GM20431 (cell line): ENCODE measurements at regions not wholly inside any gene's neighbourhood (a gene's known extent, or its start where the extent isn't known, plus 50 kb on each side); places are given as distances from the start of the nearest gene placed in this dataset.

Experiments used
- in situ Hi-C: fragments of 300-500 bp; cut with MseI, MboI; formaldehyde crosslinking; loops from one replicate; pipeline ENCODE4 v1.15.0; 2020; ENCODE audit warnings: low sequenced_read_pairs; ENCODE audit not compliant: unreplicated experiment

DNA sequence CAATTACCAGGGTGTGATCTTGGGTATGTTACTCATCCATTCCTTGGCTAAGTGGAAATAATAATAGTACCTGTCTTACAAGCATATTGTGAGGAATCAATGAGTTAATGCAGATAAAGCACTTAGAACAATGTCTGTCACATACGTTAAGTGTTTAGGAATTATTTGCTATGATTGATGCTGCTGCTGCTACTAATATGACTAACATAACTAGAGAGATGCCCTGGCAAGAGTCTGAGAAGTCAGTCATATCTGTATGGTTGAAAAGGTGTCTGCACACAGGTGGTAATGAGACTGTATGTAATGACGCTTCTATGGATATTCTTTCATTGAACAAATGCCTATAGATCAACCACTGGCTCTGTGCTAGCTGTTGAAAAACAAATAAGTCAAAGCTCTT is 100.1 kb upstream of the PCGF5 start:
- in situ Hi-C loops: no loop called here

DNA sequence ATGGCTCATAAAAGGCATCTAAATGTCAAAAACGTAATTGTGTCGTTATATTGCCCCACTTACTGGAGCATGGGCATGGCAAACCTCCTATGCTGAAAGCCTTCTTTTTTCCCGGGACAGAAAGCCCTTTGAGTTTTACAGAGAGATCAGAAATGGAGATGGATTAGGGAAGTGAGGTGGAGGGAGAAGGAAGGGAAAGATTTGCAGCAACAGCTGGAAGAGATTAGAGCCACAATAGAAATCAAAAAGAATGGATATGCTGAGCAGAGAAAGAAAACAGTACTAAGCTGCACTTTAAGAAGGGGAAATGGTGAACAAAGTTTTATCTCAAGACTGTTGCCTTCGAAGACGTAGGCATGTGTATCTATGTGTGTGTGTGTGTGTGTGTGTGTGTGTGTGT is 97.2 kb upstream of the PCGF5 start:
- in situ Hi-C loops: no loop called here

DNA sequence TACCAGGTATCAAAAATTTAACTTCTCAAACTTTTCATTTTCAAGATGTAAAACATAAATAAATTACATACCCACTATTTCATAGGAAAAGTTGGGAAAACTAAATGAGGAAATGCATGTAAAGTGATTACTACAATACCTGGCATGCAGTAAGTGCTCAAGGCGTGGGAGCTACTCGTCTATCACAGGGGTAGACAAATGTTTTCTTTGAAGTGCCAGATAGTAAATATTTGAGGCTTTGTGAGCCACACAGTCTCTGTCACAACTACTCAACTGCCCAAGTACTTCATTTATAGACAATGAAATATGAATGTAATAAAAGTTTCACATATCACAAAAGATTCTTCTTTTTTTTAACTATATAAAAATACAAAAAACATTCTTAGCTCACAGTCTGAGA is 96.4 kb upstream of the PCGF5 start:
- in situ Hi-C loops: no loop called here

DNA sequence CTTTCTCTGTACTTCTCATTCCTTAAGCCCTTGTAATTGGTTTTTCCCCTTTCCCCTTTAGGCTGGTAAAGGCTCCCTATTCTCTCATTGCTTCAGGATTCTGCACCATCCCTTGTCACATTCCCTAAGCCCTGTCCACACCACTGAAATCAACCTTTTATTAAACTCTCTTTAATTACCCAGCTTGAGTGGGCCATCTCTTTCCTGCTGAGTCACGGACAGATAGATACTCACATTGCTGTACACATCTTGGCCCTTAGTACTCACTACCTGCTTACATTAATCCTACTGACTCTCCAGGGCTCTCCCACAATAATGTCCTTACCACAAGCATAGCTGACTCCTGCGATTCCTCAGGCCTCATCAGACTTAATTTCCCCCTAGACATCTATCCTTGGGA is 94.0 kb upstream of the PCGF5 start:
- in situ Hi-C loops: no loop called here

DNA sequence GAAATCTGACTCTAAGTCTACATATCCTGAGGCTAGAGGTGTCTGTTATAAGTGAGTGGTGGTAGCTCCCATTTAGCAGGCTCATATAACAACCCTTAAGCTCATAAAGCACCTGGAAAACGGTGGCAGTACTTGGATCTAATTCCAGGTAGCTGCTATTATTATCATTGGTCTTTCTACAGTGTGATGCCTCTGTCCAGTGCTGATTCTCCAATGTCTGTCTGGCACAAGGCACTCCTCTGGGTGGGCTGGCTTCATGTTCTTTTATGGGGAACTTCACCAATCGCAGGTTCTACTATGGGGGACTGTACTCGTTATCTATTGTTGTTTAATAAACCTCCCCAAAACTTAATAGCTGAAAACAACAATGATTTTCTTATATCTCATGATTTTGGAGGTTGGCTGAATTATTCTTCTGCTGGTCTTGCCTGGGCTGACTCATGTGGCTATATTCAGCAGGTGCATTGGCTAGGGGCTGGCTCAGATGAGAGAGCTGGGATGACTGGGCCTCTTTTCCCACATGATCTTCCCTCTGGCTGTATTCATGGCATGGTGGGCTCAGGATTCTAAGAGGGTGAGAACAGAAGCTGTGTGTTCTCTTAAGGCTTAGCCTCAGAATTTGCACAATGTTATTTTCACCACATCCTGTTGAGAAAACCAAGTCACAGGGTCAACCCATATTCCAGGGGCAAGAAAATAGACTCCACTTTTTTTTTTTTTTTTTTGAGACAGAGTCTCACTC is 93.0 kb upstream of the PCGF5 start:
- in situ Hi-C loops: no loop called here

DNA sequence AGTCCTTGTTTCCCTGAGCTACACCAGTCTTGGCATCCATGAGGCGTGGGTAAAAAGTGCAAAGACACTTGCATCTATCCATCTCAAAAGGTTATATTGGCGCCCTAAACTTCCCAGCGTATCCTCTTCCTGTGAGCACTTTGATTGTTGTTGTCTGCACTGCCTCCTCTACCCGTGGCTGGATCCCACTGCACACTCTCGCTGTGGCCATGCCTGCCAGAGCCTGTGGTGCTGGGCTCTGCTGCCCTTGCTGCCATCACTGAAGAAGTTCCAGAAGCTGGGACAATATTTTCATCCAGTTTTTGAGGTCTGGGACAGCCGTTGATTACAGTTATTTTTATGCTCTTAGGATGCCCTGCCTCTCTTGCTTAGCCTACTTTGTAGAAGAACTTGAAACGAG is 85.3 kb upstream of the PCGF5 start:
- in situ Hi-C loops: no loop called here

DNA sequence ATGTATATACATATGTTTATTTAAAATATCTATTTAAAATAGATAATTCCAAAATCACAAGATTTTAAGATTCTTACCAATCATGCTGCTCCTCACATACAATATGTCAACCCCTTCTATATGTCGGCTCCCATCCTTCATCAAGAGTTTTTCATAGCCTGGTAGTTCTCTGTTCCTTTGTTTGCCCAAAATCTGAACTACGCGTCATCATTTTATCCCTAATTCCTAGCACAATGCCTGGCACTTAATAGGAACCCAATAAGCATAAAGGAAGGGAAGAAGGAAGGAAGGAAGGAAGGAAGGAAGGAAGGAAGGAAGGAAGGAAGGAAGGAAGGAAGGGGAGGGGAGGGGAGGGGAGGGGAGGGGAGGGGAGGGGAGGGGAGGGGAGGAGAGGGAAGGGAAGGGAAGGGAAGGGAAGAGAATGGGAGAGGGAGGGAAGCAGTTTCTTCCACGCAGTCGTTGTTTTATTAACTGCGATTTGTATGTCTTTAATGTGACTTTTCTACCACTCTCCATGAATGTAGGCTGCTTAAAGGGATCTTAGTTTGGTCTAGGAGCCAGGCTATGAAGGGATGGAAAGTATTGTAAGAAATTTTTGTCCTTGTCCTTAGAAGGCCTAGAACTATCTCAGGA is 83.3 kb upstream of the PCGF5 start:
- in situ Hi-C loops: no loop called here

DNA sequence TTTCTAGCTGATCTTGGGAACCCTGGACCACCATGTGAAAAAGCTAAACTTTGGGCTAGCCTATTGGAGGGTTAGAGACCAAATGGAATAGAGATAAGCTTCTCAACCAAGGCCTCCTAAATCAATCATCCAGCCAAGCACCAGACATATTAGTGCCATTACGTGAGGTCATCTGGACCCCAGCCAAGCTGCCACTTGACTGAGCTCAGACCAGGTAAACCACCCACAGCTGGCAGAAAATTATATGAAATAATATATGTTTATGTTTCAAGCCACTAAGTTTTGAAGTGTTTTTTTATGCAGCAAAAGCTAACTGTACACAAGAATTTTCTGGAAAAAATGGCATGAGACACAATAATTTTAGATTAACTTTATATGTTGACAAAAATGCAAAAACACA is 82.6 kb upstream of the PCGF5 start:
- in situ Hi-C loops: no loop called here

DNA sequence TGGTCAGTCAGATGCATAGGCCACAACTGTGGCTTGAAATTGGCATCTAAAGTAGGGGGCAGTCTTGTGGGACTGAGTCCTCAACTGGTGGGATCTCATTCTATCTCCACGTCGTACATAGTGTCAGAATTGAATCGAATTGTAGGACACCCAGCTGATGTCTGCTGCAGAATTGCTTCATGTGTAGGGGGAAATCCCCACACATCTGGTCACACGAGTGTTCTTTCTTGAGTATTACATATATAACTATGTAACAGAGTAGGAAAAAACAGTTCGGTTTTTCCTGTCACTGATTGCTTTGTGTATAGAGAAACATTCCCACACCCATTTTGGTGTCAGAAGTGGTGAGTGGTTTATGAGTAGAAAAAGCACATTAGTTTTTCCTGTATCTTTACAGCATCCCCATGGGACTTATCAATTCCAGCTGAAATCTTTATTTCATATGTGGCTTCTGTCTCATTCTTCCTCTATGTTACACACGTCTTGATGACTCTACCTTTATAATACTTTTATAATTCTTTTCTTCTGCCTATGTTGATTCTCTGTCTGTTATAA is 79.4 kb upstream of the PCGF5 start:
- in situ Hi-C loops: no loop called here

DNA sequence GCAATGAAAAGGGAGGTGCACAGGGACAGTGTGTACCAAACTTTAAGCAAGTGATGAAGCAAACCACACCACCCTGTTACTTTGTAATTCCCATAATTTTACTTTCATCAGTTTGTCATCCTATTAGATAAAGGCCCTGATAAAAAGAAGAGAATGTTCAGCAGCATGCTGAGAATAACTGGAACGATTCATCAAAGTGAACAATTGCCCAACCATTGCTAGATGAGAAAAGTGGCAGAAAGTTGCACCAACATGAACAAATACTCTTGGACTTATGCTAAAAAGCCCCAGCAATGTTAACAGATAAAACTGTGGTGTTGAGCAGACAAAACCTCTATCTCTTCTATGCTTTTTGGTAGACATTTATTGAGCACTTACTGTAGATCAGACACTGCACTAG is 75.5 kb upstream of the PCGF5 start:
- in situ Hi-C loops: no loop called here

DNA sequence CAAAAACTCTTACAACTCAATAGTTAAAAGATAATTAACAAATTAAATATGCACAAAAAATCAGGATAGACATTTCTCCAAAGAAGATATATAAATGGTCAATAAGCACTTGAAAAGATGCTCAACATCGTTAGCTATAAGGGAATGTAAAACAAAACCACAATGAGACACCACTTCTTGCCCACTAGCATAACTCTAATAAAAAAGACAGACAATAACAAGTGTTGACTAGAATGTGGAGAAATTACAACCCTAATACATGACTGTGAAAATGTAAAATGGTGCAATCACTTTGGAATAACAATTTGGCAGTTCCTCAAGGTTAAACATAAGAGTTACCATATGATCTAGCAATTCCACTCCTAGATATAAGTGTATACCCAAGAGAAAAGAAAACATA is 74.3 kb upstream of the PCGF5 start:
- in situ Hi-C loops: no loop called here

DNA sequence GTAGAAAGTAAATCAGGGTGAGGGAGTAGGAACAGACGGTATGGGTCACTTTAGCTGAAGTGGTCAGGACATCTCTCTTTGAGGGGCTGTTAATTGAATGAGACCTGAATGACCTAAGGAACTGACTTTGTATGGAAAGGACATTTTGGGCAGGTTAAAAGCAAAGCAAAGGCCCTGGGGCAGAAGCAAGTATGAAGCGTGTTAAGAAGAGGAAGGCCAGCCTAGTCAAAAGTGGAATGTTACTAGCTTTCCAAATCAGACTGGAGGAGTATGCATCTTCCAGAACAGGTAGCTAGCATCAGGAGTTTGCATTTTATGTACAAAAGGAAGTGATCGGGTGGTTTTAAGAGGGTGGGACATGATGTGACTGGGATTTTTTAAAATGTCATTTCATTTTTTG is 70.9 kb upstream of the PCGF5 start:
- in situ Hi-C loops: no loop called here

DNA sequence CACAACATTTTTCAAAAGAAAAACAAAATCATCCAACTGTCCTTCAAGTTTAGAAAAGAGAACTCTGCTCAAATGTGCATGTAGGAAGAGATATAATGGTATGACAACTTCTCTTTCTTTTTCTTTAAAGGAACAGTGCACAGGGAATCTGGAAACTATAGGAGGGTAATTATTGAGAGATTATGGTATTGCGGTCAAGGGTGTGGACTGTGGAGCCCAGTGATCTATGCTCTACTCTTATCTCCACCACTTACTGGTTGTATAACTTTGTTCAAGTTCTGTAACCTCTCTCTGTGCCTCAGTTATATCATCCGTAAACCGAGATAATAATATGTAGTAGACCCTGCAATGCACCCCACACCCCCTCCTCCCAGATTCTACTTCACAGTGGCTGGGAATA is 69.8 kb upstream of the PCGF5 start:
- in situ Hi-C loops: no loop called here

DNA sequence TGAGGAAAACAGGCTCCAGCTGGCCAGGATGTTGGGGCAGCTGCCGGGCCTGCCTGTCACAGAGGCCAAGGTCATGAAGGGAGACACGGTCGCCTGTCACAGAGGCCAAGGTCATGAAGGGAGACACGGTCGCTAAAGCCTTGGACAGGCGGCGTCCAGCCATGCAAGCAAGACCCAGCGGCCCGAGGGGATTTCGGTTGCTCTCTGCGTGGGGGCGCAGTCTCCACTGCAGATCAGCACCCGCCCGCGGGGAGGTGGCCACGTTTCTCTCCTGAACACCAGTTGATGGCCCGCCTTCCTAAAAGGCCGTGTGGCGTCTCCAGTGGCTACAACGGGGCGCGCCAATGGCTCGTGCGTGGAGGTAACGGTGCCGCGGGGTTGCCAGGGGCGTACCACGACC is 67.0 kb upstream of the PCGF5 start:
- in situ Hi-C loops: no loop called here

DNA sequence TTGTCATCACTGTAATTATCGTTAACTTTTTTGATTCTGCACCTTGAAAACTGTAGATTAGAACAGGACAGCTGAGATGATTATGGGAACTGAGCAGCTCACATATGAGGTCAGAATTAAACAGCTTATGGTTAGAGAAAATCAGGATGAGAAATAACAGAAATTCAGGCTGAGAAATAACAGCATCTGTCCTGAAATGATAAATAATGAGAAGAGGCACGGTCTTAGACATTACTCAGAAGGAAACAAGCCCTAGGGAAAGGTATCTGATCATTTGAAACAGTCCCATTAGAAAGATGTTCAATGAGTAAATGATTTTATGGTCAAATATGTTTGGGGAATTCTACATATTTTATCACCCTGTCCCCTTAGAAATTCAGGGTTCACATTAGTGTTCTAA is 65.6 kb upstream of the PCGF5 start:
- in situ Hi-C loops: no loop called here

DNA sequence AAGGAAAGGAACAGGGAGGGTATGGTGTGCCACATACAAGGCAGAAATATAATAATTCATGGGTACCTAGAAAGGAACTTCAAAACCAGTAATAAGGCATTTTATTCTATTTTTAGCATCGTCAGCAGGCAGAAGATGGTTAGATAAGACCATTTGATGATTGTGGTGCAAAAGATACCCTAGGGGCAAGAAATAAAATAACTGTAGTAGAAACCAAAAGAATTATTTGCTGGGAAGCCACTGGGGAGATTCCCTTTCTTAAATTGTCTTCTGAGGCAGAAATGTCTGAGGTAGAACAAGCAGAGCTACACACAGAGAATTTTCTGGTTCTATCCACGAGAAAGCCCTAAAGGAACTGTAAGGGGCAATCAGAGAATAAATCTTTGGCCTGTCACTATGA is 64.3 kb upstream of the PCGF5 start:
- in situ Hi-C loops: no loop called here

DNA sequence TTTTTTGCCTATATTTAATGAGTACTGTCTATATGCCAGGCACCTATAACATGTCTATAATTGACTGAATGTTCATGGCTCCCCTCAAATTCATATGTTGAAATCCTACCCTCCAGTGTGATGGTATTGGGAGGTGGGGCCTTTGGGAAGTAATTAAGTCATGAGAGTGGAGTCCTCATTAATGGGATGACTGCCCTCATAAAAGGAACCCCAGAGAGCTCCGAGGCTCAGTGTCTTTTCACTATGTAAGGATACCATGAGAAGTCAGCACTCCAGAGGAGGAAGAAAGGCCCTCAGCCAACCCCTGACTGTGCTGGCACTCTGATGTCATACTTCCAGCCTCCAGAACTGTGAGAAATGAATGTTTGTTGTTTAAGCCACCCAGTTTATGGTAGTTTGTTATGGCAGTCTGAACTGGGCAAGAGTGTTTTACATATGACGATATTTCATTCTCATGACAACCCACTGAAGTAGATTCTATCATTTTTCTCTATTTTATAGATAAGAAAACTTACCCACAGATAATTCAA is 61.1 kb upstream of the PCGF5 start:
- in situ Hi-C loops: no loop called here

DNA sequence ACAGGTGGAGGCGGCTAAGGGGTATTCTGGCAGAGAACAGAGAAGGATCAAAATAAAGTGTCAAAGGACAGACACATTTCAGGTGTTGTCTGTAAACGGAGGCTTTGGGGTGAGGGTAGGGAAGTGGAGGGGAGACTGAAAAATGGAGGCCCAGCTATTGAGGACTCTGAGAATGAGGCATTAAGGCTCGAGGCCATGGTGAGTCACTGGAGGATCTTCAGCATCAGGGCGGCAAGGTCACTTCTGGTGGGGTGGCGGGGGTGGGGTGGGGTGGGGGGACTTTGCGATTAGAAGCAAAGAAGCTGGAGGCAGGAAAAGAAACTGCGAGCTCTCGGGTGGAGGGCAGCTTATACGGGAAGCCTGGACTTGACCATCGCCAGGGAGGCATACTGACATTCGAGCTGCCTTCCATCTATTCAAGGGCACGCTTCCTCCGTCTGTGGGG is 58.4 kb upstream of the PCGF5 start:
- in situ Hi-C loops: no loop called here

DNA sequence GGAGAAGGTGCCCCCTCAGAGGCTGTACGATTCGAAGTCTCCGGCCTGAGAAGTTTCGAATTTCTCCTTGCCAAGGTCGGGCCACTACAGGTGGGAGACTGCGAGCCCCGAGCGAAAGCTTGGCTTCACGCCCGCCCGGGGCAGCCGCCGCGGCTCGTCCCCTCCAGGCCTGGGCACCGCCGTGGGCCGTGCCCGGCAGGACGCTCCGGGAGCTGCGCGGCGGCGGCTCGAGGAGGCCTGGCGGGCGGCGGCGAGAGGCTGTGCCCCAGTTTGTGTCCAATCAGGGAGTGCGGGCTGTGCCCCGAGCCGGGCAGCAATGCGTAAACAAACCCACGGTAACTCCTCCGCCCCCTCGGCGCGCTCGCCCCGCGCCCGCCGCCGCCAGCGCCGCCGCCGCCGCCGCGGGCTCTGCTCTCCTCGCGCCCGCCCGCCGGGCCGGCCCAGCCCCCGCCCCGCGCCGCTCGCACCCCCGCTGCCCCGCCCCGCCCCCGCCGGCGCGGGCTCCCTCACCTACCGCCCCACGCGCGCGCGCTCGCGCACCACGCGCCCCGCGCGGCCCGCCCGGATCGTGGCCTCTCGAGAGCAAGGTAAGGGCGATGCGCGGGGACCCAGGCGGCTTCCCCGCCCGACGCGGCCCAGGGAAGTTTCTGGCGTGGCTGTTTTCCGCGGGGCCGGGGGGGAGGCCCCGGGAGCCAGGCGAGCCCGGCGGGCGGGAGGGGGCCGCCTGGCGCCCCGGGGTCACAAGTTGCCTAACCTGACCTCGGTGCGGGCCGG is 57.8 kb upstream of the PCGF5 start:
- in situ Hi-C loops: no loop called here

DNA sequence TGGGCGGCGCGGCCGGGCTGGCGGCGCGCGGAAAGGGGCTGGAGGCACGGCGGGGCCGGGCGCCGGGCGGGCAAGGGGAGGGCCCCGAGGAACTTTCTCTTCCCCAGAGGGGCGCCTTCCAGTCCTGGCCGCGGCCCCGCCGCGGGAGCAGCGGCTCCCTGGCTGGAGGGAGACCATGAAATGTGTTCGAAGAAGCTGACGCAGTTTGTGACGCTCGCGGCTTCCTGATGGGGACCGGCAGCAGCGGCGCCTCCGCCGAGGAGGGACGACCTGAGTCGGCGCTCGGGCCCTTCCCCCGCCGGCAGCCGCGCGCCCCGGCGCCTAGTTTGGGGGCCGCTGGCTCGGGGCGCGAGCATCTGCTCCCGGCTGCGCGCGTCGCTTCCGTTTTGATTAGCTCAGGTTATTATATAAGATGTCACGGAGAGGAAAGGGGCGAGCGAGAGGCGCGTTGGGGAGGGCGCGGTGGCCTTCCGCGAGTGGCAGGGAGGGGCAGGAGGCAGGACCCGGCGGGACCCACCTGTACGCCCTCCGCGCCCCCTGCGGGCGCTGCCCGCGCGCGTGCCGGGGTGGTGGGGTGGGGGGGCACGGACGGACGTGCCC is 57.1 kb upstream of the PCGF5 start:
- in situ Hi-C loops: no loop called here
